Gastroesophageal sphincter (tissue), 4 donors: ENCODE measurements at regions not wholly inside any gene's neighbourhood (a gene's known extent, or its start where the extent isn't known, plus 50 kb on each side); places are given as distances from the start of the nearest gene placed in this dataset.

Experiments used
- ATAC-seq: fragments of 150-250 bp; one replicate; pipeline ENCODE4 v1.9.1; 2016; ENCODE audit warnings: mild to moderate bottlenecking, moderate library complexity
- H3K27ac ChIP-seq, 4 donors: fragments of 200-600 bp; sonication (generic) in 3 of 4; 1 replicate in 3 of 4; 2 replicates in 1 of 4; pipeline ENCODE4 v1.5.1; 2016 to 2019
- H3K27me3 ChIP-seq: fragments of 200-600 bp; sonication (generic); one replicate; pipeline ENCODE4 v1.5.1; 2019
- H3K36me3 ChIP-seq, 2 donors: fragments of 200-600 bp; sonication (generic); one replicate each; pipeline ENCODE4 v1.5.1; 2019; ENCODE audit warnings: control low read depth in 1 of 2
- H3K4me1 ChIP-seq, 3 donors: fragments of 200-600 bp; sonication (generic); 1 replicate in 2 of 3; 2 replicates in 1 of 3; pipeline ENCODE4 v1.5.1; 2016 to 2019; ENCODE audit warnings: control low read depth in 2 of 3
- H3K4me3 ChIP-seq, 2 donors: fragments of 200-600 bp; sonication (generic); one replicate each; pipeline ENCODE4 v1.5.1; 2019; ENCODE audit warnings: mild to moderate bottlenecking in 1 of 2, moderate library complexity in 1 of 2
- H3K9me3 ChIP-seq, 3 donors: fragments of 200-600 bp; sonication (generic); one replicate each; pipeline ENCODE4 v1.5.1; 2017 to 2019; ENCODE audit warnings: control low read depth in 2 of 3
- EP300 ChIP-seq: sonication (generic); formaldehyde crosslinking; IDR thresholded peaks from one replicate; pipeline ENCODE4 v1.6.1; 2017; ENCODE audit warnings: antibody characterized with exemption, mild to moderate bottlenecking
- POLR2A ChIP-seq, 2 donors: fragments of 450-650 bp; IDR thresholded peaks; one replicate each; pipeline ENCODE4 v1.6.1; 2017; ENCODE audit warnings: antibody characterized with exemption in 2 of 2, mild to moderate bottlenecking in 2 of 2, moderate library complexity in 1 of 2
- POLR2AphosphoS5 ChIP-seq: sonication (generic); formaldehyde crosslinking; IDR thresholded peaks from one replicate; pipeline ENCODE4 v1.6.1; 2017; ENCODE audit warnings: antibody characterized with exemption
- WGBS, 2 donors: methylation state at CpG; one replicate each; pipeline ENCODE4 v1.1.5; 2018; ENCODE audit warnings: low coverage in 1 of 2; 5-methylcytosine and 5-hydroxymethylcytosine counted together
- TF ChIP-seq, protein P1 (sequence below), 4 experiments: fragments of 200-600 bp in 2 of 4; fragments of 450-650 bp in 2 of 4; sonication (generic) in 1 of 4; IDR thresholded peaks; one replicate each; pipeline ENCODE4 v1.5.1; 2017 to 2019; ENCODE audit warnings: antibody characterized with exemption in 4 of 4, mild to moderate bottlenecking in 2 of 4, moderate library complexity in 2 of 4

- 69 to 85% methylated on average over 2 of the region's 2 CpGs for whole genome bisulfite sequencing, 2 donors
- Histone ChIP-seq H3K27me3 (no peaks in the 10 kb centered on the region), H3K4me3 (no peak overlapping the region), H3K4me1 (no peaks in the 10 kb centered on the region), H3K27ac (no peak overlapping the region), H3K36me3 (no peaks in the 10 kb centered on the region), H3K9me3 (no peaks in the 10 kb centered on the region)
- TF ChIP-seq POLR2A (IDR thresholded peaks at IDR 0.05) (no peak), POLR2AphosphoS5 (no peak), EP300 (no peak)
- TF ChIP-seq, protein P1, sequence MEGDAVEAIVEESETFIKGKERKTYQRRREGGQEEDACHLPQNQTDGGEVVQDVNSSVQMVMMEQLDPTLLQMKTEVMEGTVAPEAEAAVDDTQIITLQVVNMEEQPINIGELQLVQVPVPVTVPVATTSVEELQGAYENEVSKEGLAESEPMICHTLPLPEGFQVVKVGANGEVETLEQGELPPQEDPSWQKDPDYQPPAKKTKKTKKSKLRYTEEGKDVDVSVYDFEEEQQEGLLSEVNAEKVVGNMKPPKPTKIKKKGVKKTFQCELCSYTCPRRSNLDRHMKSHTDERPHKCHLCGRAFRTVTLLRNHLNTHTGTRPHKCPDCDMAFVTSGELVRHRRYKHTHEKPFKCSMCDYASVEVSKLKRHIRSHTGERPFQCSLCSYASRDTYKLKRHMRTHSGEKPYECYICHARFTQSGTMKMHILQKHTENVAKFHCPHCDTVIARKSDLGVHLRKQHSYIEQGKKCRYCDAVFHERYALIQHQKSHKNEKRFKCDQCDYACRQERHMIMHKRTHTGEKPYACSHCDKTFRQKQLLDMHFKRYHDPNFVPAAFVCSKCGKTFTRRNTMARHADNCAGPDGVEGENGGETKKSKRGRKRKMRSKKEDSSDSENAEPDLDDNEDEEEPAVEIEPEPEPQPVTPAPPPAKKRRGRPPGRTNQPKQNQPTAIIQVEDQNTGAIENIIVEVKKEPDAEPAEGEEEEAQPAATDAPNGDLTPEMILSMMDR (IDR thresholded peaks at IDR 0.05): no peak
- no peak for ATAC-seq
Measured at GRCh38 chr1:221919743-221920142, 177.9 kb upstream of the DUSP10 start.

GRCh38 chr1:221919341-221919740, 177.5 kb upstream of the DUSP10 start:
- Histone ChIP-seq H3K36me3 (no peaks in the 10 kb centered on the region), H3K4me1 (no peaks in the 10 kb centered on the region), H3K9me3 (no peaks in the 10 kb centered on the region), H3K27me3 (no peaks in the 10 kb centered on the region), H3K4me3 (no peak overlapping the region), H3K27ac (no peak overlapping the region)
- TF ChIP-seq EP300 (no peak), POLR2AphosphoS5 (no peak), POLR2A (IDR thresholded peaks at IDR 0.05) (no peak)
- TF ChIP-seq, protein P1 (IDR thresholded peaks at IDR 0.05): no peak
- no peak for ATAC-seq
- 63 to 82% methylated on average over 1 of the region's 1 CpG for WGBS, 2 donors

- no peaks in the 10 kb centered on the region for H3K9me3 ChIP-seq
- 90 to 93% methylated on average over 3 to 5 of the region's 5 CpGs for WGBS, 2 donors
- no peak overlapping the region for H3K4me3 ChIP-seq
- no peaks in the 10 kb centered on the region for H3K36me3 ChIP-seq
- TF ChIP-seq POLR2A (IDR thresholded peaks at IDR 0.05) (no peak), EP300 (no peak), POLR2AphosphoS5 (no peak)
- TF ChIP-seq, protein P1 (IDR thresholded peaks at IDR 0.05): no peak
- no peak for ATAC-seq
- no peaks in the 10 kb centered on the region for H3K27me3 ChIP-seq
- no peaks in the 10 kb centered on the region for H3K4me1 ChIP-seq
- no peak overlapping the region for H3K27ac ChIP-seq
Measured at GRCh38 chr1:221916176-221916575, 174.3 kb upstream of the DUSP10 start.

- 89 to 100% methylated on average over 1 to 2 of the region's 2 CpGs for WGBS, 2 donors
- TF ChIP-seq, protein P1 (IDR thresholded peaks at IDR 0.05): no peak
- TF ChIP-seq EP300 (no peak), POLR2A (IDR thresholded peaks at IDR 0.05) (no peak), POLR2AphosphoS5 (no peak)
- ATAC-seq: no peak
Measured at GRCh38 chr1:221915764-221916163, 173.9 kb upstream of the DUSP10 start.

GRCh38 chr1:221913351-221913892, 171.5 kb upstream of the DUSP10 start:
- 79 to 95% methylated on average over 3 of the region's 3 CpGs for WGBS, 2 donors
- Histone ChIP-seq H3K27me3 (no peaks in the 10 kb centered on the region), H3K36me3 (no peaks in the 10 kb centered on the region), H3K27ac (no peak overlapping the region), H3K4me1 (no peaks in the 10 kb centered on the region), H3K4me3 (no peak overlapping the region), H3K9me3 (no peaks in the 10 kb centered on the region)
- no peak for ATAC-seq
- TF ChIP-seq, protein P1 (IDR thresholded peaks at IDR 0.05): no peak
- no peak for TF ChIP-seq POLR2AphosphoS5
- no peak for TF ChIP-seq POLR2A (IDR thresholded peaks at IDR 0.05)
- no peak for TF ChIP-seq EP300

More at GRCh38 chr1:221915764-221916163, 173.9 kb upstream of the DUSP10 start:
- H3K27ac ChIP-seq: no peak overlapping the region
- H3K4me1 ChIP-seq: no peaks in the 10 kb centered on the region
- no peaks in the 10 kb centered on the region for H3K9me3 ChIP-seq
- no peaks in the 10 kb centered on the region for H3K27me3 ChIP-seq
- H3K36me3 ChIP-seq: no peaks in the 10 kb centered on the region
- H3K4me3 ChIP-seq: no peak overlapping the region
